HG03045 (cell line): ENCODE measurements at regions not wholly inside any gene's neighbourhood (a gene's known extent, or its start where the extent isn't known, plus 50 kb on each side); places are given as distances from the start of the nearest gene placed in this dataset.

Experiments used
- ATAC-seq: cut with Tn5 transposase; IDR thresholded peaks from one replicate; pipeline ENCODE4 v1.9.1; 2021; ENCODE audit warnings: mild to moderate bottlenecking, moderate library complexity; ENCODE audit not compliant: unreplicated experiment

- ATAC-seq = no peak
Observed at GRCh38 chr13:53143757-53144339, 115.2 kb downstream of the OLFM4 start.

- ATAC-seq = no peak
Observed at GRCh38 chr13:53144826-53145225, 116.2 kb downstream of the OLFM4 start.

- ATAC-seq = no peak
Observed at GRCh38 chr13:53150568-53150967, 122.0 kb downstream of the OLFM4 start.

GRCh38 chr13:53151336-53152056, 122.9 kb downstream of the OLFM4 start:
- ATAC-seq = peak; percentile 78

- no peak for ATAC-seq
Observed at GRCh38 chr13:53152057-53152421, 123.4 kb downstream of the OLFM4 start.

DNA sequence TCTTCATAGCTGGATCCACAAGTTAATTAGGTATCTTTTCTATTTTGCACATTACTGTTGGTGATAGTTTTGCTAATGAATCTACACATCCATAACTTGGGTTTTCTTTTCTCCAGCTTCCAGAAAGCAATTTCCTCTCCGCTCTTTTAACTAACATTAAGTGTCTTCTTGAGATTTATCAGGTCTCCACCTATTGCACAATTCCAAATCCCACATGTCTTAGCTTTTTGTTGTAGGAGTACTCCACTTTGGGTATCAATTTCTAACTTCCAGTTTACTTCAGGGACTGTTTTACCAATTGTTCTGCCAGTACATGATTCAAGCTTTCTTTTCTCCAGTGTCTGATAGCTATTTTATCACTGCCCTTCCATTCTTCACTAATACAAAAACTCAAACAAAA, 129.6 kb downstream of the OLFM4 start:
- ATAC-seq = no peak

- no peak for ATAC-seq
Observed at GRCh38 chr13:53159431-53159830, 130.8 kb downstream of the OLFM4 start.

DNA sequence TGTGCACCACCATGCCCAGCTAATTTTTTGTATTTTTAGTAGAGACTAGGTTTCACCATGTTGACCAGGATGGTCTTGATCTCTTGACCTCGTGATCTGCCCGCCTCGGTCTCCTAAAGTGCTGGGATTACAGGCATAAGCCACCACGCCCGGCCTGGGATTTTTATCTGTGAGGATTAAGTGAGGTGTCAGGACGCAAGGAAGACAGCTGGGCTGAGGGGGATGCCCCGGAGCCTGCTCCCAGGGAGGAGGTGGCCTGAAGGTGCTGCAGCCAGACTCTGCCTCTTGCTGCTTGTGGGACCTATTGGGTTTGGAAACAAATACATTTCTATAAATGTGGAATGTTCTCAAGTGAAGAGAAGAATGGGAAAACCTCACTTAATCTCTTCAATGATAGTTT, 131.6 kb downstream of the OLFM4 start:
- ATAC-seq = no peak

DNA sequence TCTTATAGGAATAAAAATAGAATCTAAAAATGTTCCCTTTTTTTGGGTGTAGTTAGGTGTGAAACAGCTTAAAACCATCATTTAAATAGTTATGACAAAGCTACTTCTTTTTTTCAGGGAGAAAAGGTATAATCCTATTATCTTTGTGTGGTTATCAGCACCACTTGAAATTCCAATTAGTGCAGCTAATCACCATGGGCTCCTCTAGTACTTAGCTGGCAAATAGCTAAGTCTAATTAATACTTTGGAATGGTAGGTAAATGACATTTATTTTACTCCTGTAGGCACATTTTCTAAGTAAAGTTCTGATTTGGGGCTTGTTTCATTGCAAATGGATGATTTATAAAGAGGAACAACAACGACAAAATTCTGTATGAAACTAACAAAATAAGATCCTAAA, 132.6 kb downstream of the OLFM4 start:
- no peak for ATAC-seq

GRCh38 chr13:53165261-53165660, 136.6 kb downstream of the OLFM4 start:
- no peak for ATAC-seq

DNA sequence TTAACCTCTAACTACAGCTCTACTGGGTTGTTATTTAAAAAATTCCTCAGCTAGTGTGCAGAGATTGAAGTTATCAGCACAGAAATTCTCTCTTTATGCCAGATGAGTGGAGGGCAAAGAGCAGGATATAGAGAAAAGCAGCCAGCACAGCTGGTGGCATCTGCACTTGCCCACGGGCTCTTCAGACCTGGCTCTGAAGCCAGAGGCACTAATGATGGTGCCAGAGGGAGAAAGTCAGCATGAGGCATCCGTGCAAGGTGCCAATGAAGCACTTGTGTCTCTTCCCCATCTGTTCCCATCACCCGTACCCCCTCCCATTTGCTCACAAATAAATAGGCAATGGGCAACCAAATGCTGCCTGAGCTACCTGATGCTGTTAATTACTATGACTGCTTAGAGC, 138.9 kb downstream of the OLFM4 start:
- no peak for ATAC-seq

DNA sequence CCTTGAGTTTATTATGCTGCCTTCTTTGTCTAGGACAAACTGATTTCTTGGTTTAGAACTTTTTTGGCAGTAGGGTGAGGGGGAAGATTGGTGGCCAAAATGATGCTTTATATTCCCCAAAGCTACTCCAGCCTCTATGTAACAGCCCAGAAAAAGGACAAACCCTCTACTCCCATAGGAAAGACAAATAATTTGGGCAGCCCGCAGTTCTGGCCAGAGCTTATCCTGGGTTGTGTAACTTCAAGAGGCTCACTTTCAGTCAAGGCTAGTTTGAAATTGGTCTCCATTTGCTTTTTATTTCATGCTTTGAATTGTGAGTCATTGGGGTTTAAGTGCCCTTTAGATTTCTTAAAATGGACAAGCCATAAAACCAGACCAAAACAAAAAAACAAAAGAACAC, 142.3 kb downstream of the OLFM4 start:
- ATAC-seq = no peak

DNA sequence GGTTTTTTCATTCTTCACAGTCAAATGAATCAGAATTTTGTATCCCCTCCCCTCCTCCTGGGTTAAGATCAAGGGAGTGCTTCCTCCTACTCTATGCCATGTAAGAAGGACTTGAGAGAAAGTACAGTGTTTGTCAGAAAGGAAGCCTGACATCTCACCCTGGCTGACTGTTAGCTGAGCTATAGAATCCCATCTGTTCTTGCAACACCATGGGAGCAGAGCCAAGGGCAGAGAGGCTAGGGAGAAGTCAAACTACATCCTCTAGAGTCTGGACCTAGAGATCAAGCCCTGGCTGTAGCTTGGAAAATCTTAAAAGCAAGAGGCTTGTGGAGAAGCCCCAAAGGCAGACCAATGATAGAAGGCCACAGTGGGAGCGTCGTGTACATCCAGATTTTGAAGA, 145.9 kb downstream of the OLFM4 start:
- ATAC-seq = no peak

DNA sequence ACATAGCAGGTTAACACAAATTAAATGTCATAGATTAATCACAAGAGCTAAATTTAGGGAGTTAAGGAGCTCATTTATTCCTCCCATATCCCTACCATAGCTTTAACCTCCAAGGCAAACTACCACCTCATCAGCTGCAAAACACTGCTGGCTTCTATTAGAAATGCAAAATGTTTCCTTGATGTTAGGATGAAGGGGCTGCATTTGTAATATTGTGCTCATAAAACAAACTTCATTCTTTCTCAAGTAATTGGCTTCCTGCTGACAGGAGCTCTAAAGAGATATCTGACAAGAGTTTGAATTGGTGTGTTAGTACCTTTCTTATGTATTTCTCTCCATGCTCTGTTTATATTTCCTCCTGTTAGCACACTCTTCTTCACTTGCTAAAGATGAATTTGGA, 152.1 kb downstream of the OLFM4 start:
- ATAC-seq = no peak

GRCh38 chr13:53182724-53183123, 154.1 kb downstream of the OLFM4 start:
- ATAC-seq = no peak

DNA sequence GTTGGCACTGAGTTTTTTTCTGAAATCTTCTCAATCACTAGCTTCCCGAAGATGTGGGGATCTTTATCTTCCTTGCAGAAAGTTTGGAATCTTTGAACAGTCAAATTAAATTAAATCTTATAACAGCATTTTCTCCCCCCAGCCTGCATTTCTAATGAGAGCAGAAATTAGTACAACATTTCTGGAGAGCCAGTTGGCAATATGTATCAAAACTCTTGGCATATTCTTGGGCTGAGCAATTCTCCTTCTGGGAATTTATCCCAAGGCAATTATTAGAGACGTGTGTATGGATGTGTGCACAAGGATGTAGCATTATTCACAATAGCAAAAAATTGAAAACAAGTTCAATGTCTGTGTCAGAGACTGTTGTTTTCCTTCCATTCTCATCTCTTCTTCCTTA, 159.5 kb downstream of the OLFM4 start:
- ATAC-seq = no peak

DNA sequence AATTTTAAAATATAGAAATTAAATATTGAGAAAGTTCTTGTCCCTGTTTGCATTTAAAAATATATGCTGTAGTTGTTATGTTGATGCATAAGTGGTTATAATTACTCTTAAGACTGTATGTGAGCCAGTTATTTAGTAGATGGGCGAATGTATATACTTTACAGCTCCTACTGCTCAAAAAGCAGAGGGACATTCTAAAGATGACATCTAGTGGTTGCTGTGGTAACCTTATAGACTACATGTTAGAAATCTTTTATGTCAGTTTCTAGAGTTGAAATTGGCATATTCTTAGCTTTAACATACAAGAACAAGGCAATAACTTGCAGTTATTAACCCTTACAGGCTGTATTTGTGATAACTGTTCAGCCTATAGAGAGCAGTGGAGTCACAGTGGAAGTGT, 160.5 kb downstream of the OLFM4 start:
- no peak for ATAC-seq

DNA sequence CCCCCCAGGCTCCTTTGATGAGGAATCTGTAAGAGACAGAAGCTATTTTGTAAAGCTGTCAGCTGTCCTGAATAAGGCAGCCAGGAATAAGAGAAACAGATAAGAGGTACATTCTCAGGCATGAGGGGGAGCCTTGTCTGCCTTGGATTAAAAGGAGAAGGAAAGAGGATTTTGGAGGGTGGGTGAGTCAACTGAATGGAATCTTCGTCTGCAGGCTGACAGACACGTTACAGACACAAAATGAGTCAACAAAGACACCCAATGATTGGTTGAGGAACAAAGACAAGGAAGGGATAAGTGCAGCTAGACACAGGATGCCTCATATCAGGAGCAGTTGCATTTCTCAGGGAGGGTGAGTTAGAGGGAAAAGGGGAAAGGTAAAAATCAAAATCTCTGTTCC, 162.5 kb downstream of the OLFM4 start:
- no peak for ATAC-seq

GRCh38 chr13:53197424-53197823, 168.8 kb downstream of the OLFM4 start:
- no peak for ATAC-seq

DNA sequence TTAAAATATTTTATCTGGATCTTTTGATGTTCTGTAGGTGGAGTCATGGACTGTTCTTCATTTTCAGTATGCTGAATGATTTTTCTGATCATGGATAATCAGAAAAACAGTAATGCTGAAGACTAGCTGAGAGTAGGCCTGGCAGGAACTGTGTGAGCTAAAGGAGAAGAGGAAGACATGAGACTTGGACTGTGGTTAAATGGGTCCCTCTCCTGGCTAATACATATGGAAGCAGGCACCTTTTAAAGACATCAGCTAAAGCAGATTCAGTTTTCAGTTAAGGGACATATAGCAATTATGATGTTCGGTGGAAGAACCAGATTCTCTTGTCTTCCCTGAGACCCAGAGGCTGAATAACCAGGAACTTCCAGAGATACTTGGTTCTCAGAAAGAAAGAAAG, 169.4 kb downstream of the OLFM4 start:
- no peak for ATAC-seq

DNA sequence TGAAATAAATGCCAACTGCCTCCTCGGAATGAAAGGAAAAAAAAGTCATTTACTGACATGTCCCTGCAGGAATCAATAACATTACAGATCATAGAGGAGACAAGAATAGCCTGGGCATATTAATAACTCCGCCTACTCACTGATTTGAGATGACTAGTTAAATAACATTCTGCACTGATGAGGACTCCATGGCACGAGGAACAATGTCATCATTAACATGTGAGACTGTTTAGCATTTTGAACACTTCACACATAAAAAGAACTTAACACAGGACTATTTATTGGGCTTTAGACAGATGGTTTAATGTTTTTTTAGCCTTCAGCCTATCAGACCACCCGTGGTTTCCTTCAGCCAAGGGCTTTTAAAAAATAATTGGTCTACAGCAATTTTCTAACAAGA, 170.1 kb downstream of the OLFM4 start:
- no peak for ATAC-seq

- no peak for ATAC-seq
Observed at GRCh38 chr13:53200075-53200474, 171.5 kb downstream of the OLFM4 start.
